HFFc6 (cell line): ENCODE measurements at regions not wholly inside any gene's neighbourhood (a gene's known extent, or its start where the extent isn't known, plus 50 kb on each side); places are given as distances from the start of the nearest gene placed in this dataset.

Source experiments
- DNase-seq: peaks from one replicate; pipeline ENCODE4 v3.0.0-alpha.2; 2018
- H3K27ac Mint-ChIP-seq: 2 replicates; pipeline ENCODE4 v1.8.0; 2020; ENCODE audit warnings: mild to moderate bottlenecking, mixed read lengths
- H3K27me3 Mint-ChIP-seq: 2 replicates; pipeline ENCODE4 v1.8.0; 2021; ENCODE audit warnings: mild to moderate bottlenecking, moderate library complexity, mixed read lengths; ENCODE audit not compliant: insufficient read depth
- H3K36me3 Mint-ChIP-seq: 2 replicates; pipeline ENCODE4 v1.8.0; 2021; ENCODE audit warnings: low read depth, mixed read lengths
- H3K4me1 Mint-ChIP-seq: 2 replicates; pipeline ENCODE4 v1.8.0; 2020; ENCODE audit warnings: low read depth, mixed read lengths
- H3K4me3 Mint-ChIP-seq: 2 replicates; pipeline ENCODE4 v1.8.0; 2020; ENCODE audit warnings: mild to moderate bottlenecking, moderate library complexity, mixed read lengths
- H3K9me3 Mint-ChIP-seq: 2 replicates; pipeline ENCODE4 v1.8.0; 2020; ENCODE audit warnings: mild to moderate bottlenecking, mixed read lengths
- CTCF ChIP-seq: fragments of 200-600 bp; sonication (generic); IDR thresholded peaks from 2 replicates; pipeline ENCODE4 v1.5.0; 2021; ENCODE audit warnings: antibody characterized with exemption, mild to moderate bottlenecking

DNA sequence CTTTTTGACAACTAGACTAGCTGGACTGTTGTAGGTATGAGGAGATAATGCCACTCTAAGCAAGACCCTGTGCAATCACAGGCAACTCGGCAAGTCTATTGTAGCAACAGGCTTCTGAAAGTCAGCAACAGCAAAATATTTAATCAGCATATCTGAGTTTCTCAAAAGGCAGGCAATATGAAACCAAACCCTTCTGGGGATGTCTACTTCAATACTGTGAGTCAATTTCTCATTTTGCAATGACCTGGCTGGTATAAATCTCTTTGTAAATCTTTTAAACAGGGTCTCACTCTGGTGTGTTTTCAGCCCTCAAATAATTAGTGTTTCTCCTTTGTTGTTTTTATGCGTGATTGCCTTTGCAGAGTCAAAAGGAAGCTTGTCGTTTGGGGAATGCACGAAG, 1044.5 kb downstream of the NTRK3 start:
- Mint-ChIP-seq H3K9me3 (no peaks in the 10 kb centered on the region; the same call in 1 of the 2 replicates), H3K4me3 (no peak overlapping the region), H3K4me1 (peaks cover 29% of the 10 kb centered on the region), H3K27me3 (no peaks in the 10 kb centered on the region; the same call in 1 of the 2 replicates), H3K27ac (no peak overlapping the region), H3K36me3 (no peaks in the 10 kb centered on the region)
- TF ChIP-seq CTCF, result no peak
- DNase-seq, result no peak

DNA sequence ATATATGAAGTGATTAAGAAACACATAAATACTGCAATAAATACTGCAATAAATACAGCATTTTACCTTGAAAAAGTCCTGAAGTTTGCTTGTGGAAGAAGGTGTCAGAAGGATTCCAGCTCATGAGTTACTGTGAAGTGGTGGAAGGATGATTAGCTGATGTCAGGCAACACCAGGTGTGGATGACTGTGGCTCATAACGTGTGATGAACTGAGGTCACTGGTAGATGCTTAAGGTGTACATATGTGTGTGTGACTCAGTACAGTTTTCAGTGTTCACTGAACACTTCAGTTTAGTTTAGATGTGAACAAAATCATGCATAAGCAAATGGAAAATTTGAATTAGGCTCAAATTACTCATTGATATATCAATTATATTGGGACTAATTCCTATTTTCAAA, 1045.0 kb downstream of the NTRK3 start:
- Mint-ChIP-seq H3K4me3 (no peak overlapping the region), H3K4me1 (peaks cover 32% of the 10 kb centered on the region), H3K27me3 (no peaks in the 10 kb centered on the region; the same call in 1 of the 2 replicates), H3K9me3 (no peaks in the 10 kb centered on the region; the same call in 1 of the 2 replicates), H3K27ac (no peak overlapping the region), H3K36me3 (no peaks in the 10 kb centered on the region)
- DNase-seq, result no peak
- no peak for TF ChIP-seq CTCF

DNA sequence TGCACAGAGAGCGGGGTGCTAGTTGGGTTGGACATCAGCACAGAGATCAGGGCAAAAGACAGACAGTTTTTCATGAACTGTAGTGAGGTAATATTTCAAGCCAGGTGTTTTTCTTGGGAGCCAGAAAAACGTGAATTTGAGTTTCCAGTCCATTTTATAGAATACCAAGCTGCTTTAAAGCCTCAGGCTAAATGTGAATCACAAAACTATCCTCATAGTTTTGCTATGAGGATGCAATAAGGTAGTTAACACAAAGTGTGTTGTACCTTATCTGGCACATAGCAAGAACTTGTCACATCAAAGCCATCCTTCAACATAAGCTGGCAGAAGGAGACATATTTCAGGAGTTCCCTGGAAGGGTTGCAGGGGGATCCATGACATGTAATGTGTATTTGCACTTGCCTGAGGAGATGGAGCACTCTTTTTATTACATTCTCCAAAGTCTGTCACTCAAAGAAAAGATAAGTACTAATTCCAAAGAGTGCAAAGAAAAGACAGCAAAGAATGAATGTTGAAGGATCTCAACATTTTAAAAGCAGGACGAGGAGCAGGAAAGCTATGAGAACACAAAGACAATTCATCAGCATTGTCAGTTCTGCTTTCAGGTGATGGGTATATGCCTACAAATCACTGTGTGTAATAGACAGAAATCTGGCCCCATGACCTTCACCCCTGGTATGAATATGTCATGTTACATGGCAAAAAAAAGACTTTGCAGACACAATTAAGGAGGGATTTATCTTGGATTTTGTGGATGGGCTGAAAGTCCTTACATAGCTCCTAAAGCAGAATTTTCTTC, 1046.4 kb downstream of the NTRK3 start:
- no peak overlapping the region for H3K4me3 Mint-ChIP-seq
- H3K27me3 Mint-ChIP-seq, result no peaks in the 10 kb centered on the region; the same call in 1 of the 2 replicates
- no peak for TF ChIP-seq CTCF
- DNase-seq, result peak; percentile 40
- no peak overlapping the region for H3K27ac Mint-ChIP-seq
- H3K4me1 Mint-ChIP-seq, result peaks cover 32% of the 10 kb centered on the region
- H3K36me3 Mint-ChIP-seq, result no peaks in the 10 kb centered on the region
- H3K9me3 Mint-ChIP-seq, result no peaks in the 10 kb centered on the region; the same call in 1 of the 2 replicates

DNA sequence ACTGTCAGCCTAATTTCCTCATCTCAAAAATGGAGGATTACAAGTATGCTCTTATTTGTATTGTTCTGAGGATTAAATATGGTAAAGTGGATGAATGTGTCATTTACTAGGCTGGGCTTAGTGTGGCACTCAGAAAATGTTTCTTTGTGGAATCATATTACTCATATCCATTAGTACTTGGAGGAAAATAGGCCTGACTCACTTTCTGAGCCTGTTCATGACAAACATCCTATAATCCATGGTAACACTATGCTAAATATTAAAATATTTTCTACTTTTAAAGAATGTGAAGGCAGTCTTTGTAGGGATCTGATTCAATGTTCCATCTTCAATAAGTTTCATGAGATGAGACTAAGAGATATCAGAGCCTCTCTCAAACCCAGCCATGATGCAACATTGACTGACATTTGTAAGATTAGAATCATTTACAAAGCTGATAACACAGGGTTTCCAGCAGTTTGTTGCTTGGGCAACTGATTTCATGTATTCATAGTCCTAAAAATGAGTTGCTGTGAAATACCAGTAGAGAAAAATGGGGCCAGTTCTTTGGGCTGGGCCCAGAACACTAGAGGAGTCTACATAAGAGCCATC, 1048.5 kb downstream of the NTRK3 start:
- no peak overlapping the region for H3K4me3 Mint-ChIP-seq
- H3K36me3 Mint-ChIP-seq, result no peaks in the 10 kb centered on the region
- TF ChIP-seq CTCF, result no peak
- peaks cover 26% of the 10 kb centered on the region for H3K4me1 Mint-ChIP-seq
- H3K27me3 Mint-ChIP-seq, result no peaks in the 10 kb centered on the region; the same call in 1 of the 2 replicates
- H3K27ac Mint-ChIP-seq, result peak overlapping the region; percentile 77
- peak; percentile 95 for DNase-seq
- no peaks in the 10 kb centered on the region; the same call in 1 of the 2 replicates for H3K9me3 Mint-ChIP-seq

DNA sequence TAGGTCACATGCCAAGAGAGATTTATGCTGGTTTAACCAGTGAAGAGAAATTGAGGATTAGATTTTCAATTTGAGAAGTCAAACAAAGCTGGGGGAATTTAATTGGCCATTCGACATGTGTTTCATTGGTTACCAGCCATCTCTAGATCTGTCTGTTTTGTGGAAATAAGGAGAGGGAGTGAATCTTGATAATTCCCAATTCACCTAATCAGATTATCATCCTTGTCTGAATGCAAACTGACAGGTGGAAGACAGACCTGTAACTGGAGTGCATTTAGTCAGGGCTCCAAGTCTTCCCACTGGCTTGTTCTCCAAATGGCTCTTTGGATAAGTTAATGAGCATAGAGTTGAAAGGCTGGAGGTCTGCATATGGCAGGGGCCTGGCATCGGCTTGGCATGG, 1049.3 kb downstream of the NTRK3 start:
- Mint-ChIP-seq H3K36me3 (no peaks in the 10 kb centered on the region), H3K9me3 (no peaks in the 10 kb centered on the region; the same call in 1 of the 2 replicates), H3K27ac (no peak overlapping the region; the same call in 1 of the 2 replicates), H3K27me3 (no peaks in the 10 kb centered on the region; the same call in 1 of the 2 replicates), H3K4me1 (peaks cover 26% of the 10 kb centered on the region), H3K4me3 (no peak overlapping the region)
- TF ChIP-seq CTCF, result no peak
- no peak for DNase-seq
